Calu3 (cell line): ENCODE measurements at regions not wholly inside any gene's neighbourhood (a gene's known extent, or its start where the extent isn't known, plus 50 kb on each side); places are given as distances from the start of the nearest gene placed in this dataset.
"Not testable (repeated sequence)": the region's sequence is repeated elsewhere in the genome, so short reads cannot be mapped to it uniquely, and the experiment has no call there.

Experiments used
- BruUV-seq: library from RNA; stranded (reverse); fragments of 400-500 nt; replicated peaks from 2 replicates; lab custom pipeline; 2021; lab: Mats Ljungman, UMichigan
- CTCF ChIA-PET: fragments of 300-600 bp; sonication (Branson Sonifier 250); formaldehyde crosslinking; loops from one replicate; lab custom pipeline; 2022; ENCODE audit warnings: antibody characterized with exemption; lab: Charles Lee
- DNase-seq: peaks from one replicate; pipeline ENCODE4 v3.0.0; 2022
- H3K27ac Mint-ChIP-seq: one replicate; pipeline ENCODE4 v1.8.0; 2022; ENCODE audit warnings: mixed read lengths; ENCODE audit not compliant: unreplicated experiment
- H3K27me3 Mint-ChIP-seq: one replicate; pipeline ENCODE4 v1.8.0; 2022; ENCODE audit warnings: mixed read lengths; ENCODE audit not compliant: unreplicated experiment
- H3K36me3 Mint-ChIP-seq: one replicate; pipeline ENCODE4 v1.8.0; 2022; ENCODE audit warnings: mild to moderate bottlenecking, moderate library complexity, mixed read lengths; ENCODE audit not compliant: insufficient read depth, unreplicated experiment
- H3K4me1 Mint-ChIP-seq: one replicate; pipeline ENCODE4 v1.8.0; 2022; ENCODE audit warnings: mild to moderate bottlenecking, low read depth, mixed read lengths; ENCODE audit not compliant: unreplicated experiment
- H3K4me3 Mint-ChIP-seq: one replicate; pipeline ENCODE4 v1.8.0; 2022; ENCODE audit warnings: mild to moderate bottlenecking, low read depth, moderate library complexity, mixed read lengths; ENCODE audit not compliant: unreplicated experiment
- H3K9me3 Mint-ChIP-seq: one replicate; pipeline ENCODE4 v1.8.0; 2022; ENCODE audit warnings: low read depth, mixed read lengths; ENCODE audit not compliant: unreplicated experiment
- intact Hi-C: fragments of 100-400 bp; cut with micrococcal nuclease; formaldehyde crosslinking; loops from one replicate; pipeline ENCODE4 v1.10.0; 2022; ENCODE audit not compliant: unreplicated experiment
- TF ChIP-seq, protein P1 (sequence below): fragments of 200-600 bp; IDR thresholded peaks from one replicate; pipeline ENCODE4 v1.8.0; 2022; ENCODE audit warnings: antibody characterized with exemption; ENCODE audit not compliant: unreplicated experiment

DNA sequence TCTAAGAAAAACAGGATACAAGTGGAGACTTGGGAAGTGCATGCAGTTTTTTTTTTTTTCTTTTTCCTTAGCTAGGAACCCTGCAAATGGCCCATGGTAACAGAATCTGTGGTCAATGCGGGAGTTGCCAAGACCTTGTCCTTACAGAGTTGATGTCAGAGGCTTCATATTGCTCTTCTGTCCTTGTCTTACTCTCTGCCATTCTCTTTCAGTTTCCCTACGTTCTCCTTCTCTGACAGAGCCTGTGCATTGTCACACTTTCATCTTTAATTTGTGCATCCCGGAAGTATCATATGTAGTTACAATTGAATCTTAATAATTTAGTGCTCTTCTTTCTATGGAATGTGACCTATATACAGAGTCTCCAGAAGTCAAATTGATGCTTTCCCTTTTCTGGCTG is 986.9 kb downstream of the TMEM121 start:
- no peak for DNase-seq
- Mint-ChIP-seq H3K27ac (no peak overlapping the region), H3K4me1 (no peaks in the 10 kb centered on the region), H3K36me3 (no peaks in the 10 kb centered on the region), H3K27me3 (peaks cover 88% of the 10 kb centered on the region), H3K4me3 (no peak overlapping the region), H3K9me3 (no peaks in the 10 kb centered on the region)
- no TSS peak for BruUV-seq
- TF ChIP-seq, protein P1, sequence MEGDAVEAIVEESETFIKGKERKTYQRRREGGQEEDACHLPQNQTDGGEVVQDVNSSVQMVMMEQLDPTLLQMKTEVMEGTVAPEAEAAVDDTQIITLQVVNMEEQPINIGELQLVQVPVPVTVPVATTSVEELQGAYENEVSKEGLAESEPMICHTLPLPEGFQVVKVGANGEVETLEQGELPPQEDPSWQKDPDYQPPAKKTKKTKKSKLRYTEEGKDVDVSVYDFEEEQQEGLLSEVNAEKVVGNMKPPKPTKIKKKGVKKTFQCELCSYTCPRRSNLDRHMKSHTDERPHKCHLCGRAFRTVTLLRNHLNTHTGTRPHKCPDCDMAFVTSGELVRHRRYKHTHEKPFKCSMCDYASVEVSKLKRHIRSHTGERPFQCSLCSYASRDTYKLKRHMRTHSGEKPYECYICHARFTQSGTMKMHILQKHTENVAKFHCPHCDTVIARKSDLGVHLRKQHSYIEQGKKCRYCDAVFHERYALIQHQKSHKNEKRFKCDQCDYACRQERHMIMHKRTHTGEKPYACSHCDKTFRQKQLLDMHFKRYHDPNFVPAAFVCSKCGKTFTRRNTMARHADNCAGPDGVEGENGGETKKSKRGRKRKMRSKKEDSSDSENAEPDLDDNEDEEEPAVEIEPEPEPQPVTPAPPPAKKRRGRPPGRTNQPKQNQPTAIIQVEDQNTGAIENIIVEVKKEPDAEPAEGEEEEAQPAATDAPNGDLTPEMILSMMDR: no peak
- CTCF ChIA-PET: no interaction called here
- intact Hi-C loops: no loop called here

DNA sequence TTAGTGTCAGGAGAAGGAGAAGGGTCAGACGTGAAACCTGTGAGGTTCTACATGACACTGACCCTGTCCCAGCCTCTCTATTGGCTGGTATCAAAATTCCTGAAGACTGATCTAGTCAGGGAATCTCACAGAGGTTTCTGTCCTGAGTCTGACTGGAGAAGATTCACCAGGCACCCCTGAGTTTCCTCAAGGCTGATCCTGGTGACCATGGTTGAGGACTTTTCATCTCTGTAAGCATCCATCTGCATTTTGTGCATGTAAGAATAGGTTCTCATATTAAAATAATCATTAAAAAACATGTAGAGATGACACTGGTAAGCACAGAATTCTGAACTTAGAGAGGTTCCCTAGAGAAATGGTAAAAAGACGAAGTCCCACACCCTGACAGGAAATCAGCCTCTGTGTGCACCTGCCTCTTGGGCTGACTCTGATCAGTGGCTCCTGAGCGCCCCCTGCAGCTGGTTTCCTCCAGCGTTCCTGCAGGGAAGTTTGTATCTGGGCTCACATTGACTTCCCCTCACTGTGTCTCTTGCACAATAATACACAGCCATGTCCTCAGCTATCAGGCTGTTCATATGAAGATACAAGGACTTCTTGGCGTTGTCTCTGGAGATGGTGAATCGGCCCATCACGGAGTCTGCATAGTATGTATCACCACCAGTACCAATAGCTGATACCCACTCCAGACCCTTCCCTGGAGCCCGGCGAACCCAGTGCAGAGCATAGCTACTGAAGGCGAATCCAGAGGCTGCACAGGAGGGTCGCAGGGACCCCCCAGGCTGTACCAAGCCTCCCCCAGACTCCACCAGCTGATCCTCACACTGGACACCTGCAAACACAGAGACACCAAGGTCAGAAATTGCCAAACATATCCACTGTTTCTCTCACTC is 991.9 kb downstream of the TMEM121 start:
- no peaks in the 10 kb centered on the region for H3K36me3 Mint-ChIP-seq
- BruUV-seq: no TSS peak
- DNase-seq: peak; percentile 20
- no peaks in the 10 kb centered on the region for H3K9me3 Mint-ChIP-seq
- no peak overlapping the region for H3K27ac Mint-ChIP-seq
- CTCF ChIA-PET: interaction anchor here (0.6 kb wide), 1 partner anchor 52 kb away, joined by 6 read pairs; no protein-coding TSS in a partner anchor
- TF ChIP-seq, protein P1: no peak
- intact Hi-C loops: no loop called here
- peaks cover 51% of the 10 kb centered on the region for H3K27me3 Mint-ChIP-seq
- no peak overlapping the region for H3K4me3 Mint-ChIP-seq
- no peaks in the 10 kb centered on the region for H3K4me1 Mint-ChIP-seq

DNA sequence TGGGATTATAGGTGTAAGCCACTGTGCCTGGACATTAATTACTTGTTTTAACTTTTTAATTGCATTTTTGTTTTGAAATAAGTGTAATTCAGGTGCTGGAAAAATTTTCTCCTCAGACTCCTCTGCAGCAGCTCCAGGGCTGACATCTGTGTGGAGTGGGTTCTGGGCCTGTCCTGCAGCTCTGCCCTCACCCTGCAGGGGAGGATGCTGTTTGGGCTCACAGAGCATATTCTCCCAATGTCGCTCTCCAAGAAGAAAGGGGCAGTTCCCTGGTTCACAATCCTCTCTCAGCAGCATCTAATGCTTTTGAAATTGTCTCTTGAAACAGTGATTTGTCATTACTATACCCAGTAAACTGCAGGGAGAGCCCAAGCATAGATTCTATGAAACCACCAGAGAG is 995.7 kb downstream of the TMEM121 start:
- H3K36me3 Mint-ChIP-seq, H3K9me3 Mint-ChIP-seq, DNase-seq, H3K27ac Mint-ChIP-seq, H3K4me1 Mint-ChIP-seq, intact Hi-C loops, H3K4me3 Mint-ChIP-seq, CTCF ChIA-PET, BruUV-seq: not testable (repeated sequence)
- peaks cover 16% of the 10 kb centered on the region for H3K27me3 Mint-ChIP-seq

DNA sequence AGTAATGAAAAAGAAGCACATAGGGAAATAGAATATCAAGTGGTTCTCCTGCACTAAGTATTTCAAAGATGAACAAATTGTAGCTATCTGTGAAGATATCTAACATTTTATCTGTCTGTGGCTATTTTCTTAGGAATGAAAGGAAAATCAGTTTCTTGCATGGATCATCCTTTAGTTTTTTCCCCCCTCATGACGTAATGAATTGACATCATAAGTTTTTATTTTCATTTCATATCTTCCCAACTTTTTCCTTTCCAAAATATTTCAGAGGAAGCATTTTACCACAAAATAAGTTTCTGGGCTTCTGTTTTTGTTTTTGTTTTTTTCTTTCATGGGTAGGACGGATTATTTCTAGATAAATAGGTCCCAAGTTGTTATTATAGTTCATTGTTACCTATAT is 996.6 kb downstream of the TMEM121 start:
- H3K27me3 Mint-ChIP-seq: peaks cover 13% of the 10 kb centered on the region
- CTCF ChIA-PET: no interaction called here
- no peak overlapping the region for H3K4me3 Mint-ChIP-seq
- H3K27ac Mint-ChIP-seq: no peak overlapping the region
- no peak for DNase-seq
- no peaks in the 10 kb centered on the region for H3K9me3 Mint-ChIP-seq
- no peaks in the 10 kb centered on the region for H3K36me3 Mint-ChIP-seq
- intact Hi-C loops: no loop called here
- no TSS peak for BruUV-seq
- no peaks in the 10 kb centered on the region for H3K4me1 Mint-ChIP-seq
- TF ChIP-seq, protein P1: no peak

DNA sequence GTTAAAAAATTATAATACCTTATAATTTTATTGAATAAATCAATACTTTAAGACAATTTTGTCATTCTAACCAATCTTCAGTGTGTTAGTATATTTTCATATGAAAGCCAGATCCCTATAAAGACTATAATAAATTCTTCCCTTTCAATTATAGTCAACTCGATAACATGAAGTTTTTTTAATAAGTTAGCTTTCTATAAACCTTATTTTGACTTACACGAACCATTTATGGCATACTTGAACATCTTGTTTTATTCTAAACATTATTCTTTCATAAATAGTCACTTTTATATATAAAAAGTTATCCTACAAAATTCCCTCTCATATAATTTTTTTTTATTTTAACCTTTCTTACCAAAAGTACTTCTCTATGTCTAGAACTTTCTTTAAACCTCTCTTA is 1002.3 kb downstream of the TMEM121 start:
- intact Hi-C loops: no loop called here
- CTCF ChIA-PET: no interaction called here
- Mint-ChIP-seq H3K27ac (no peak overlapping the region), H3K36me3 (no peaks in the 10 kb centered on the region), H3K4me3 (no peak overlapping the region), H3K9me3 (peaks cover 6% of the 10 kb centered on the region), H3K27me3 (peaks cover 12% of the 10 kb centered on the region), H3K4me1 (no peaks in the 10 kb centered on the region)
- DNase-seq: no peak
- TF ChIP-seq, protein P1: no peak
- BruUV-seq: no TSS peak
